ENCODE measurements at regions not wholly inside any gene's neighbourhood (a gene's known extent, or its start where the extent isn't known, plus 50 kb on each side); places are given as distances from the start of the nearest gene placed in this dataset.

GRCh38 chr12:85390266-85390665 is 110.2 kb downstream of the ALX1 start:
- Histone ChIP-seq H3K4me1 (no peaks in the 10 kb centered on the region), H3K4me3 (replicated peaks in 1 of 3) (no peak overlapping the region), H3K9me3 (no peaks in the 10 kb centered on the region), H3K36me3 (no peaks in the 10 kb centered on the region), H3K27ac (no peak overlapping the region), H3K27me3 (no peaks in the 10 kb centered on the region)
- no peak for TF ChIP-seq POLR2A (IDR thresholded peaks at IDR 0.05)
- TF ChIP-seq CTCF (IDR thresholded peaks at IDR 0.05) = no peak
- intact Hi-C loops (cut with DNase I) = no loop called here
- no peak for DNase-seq
- 27 to 50% methylated on average over 1 of the region's 1 CpG for WGBS, 2 donors

GRCh38 chr12:85392508-85392907 is 112.5 kb downstream of the ALX1 start:
- no peaks in the 10 kb centered on the region for H3K27me3 ChIP-seq
- H3K4me3 ChIP-seq (replicated peaks in 1 of 3) = no peak overlapping the region
- H3K4me1 ChIP-seq = no peaks in the 10 kb centered on the region
- WGBS, 2 donors = 82 to 84% methylated on average over 1 of the region's 1 CpG
- no peaks in the 10 kb centered on the region for H3K9me3 ChIP-seq
- H3K36me3 ChIP-seq = no peaks in the 10 kb centered on the region
- intact Hi-C loops (cut with DNase I) = no loop called here
- H3K27ac ChIP-seq = no peak overlapping the region
- no peak for DNase-seq
- TF ChIP-seq POLR2A (IDR thresholded peaks at IDR 0.05) = no peak
- no peak for TF ChIP-seq CTCF (IDR thresholded peaks at IDR 0.05)

GRCh38 chr12:85393606-85394005 is 113.6 kb downstream of the ALX1 start:
- Histone ChIP-seq H3K4me1 (no peaks in the 10 kb centered on the region), H3K9me3 (no peaks in the 10 kb centered on the region), H3K4me3 (replicated peaks in 1 of 3) (no peak overlapping the region), H3K36me3 (no peaks in the 10 kb centered on the region), H3K27me3 (no peaks in the 10 kb centered on the region), H3K27ac (no peak overlapping the region)
- no peak for DNase-seq
- no peak for TF ChIP-seq CTCF (IDR thresholded peaks at IDR 0.05)
- intact Hi-C loops (cut with DNase I) = no loop called here

- intact Hi-C loops (cut with DNase I) = no loop called here
- no peaks in the 10 kb centered on the region for H3K36me3 ChIP-seq
- no peak for TF ChIP-seq POLR2A (IDR thresholded peaks at IDR 0.05)
- no peak for TF ChIP-seq CTCF (IDR thresholded peaks at IDR 0.05)
- H3K27ac ChIP-seq = no peak overlapping the region
- H3K4me3 ChIP-seq (replicated peaks in 1 of 3) = no peak overlapping the region
- 75 to 76% methylated on average over 3 of the region's 3 CpGs for WGBS, 2 donors
- no peak for DNase-seq
- H3K9me3 ChIP-seq = no peaks in the 10 kb centered on the region
- H3K4me1 ChIP-seq = no peaks in the 10 kb centered on the region
- no peaks in the 10 kb centered on the region for H3K27me3 ChIP-seq
These were observed 114.0 kb downstream of the ALX1 start for GRCh38 chr12:85394065-85394464.

- DNase-seq = no peak
- intact Hi-C loops (cut with DNase I) = no loop called here
- Histone ChIP-seq H3K27ac (no peak overlapping the region), H3K36me3 (no peaks in the 10 kb centered on the region), H3K4me1 (no peaks in the 10 kb centered on the region), H3K27me3 (no peaks in the 10 kb centered on the region), H3K4me3 (replicated peaks in 1 of 3) (no peak overlapping the region), H3K9me3 (no peaks in the 10 kb centered on the region)
- no peak for TF ChIP-seq CTCF (IDR thresholded peaks at IDR 0.05)
- TF ChIP-seq POLR2A (IDR thresholded peaks at IDR 0.05) = no peak
- 92% methylated on average over 3 of the region's 3 CpGs for WGBS, 2 donors
These were observed 114.8 kb downstream of the ALX1 start for GRCh38 chr12:85394809-85395208.
